ENCODE measurements at regions not wholly inside any gene's neighbourhood (a gene's known extent, or its start where the extent isn't known, plus 50 kb on each side); places are given as distances from the start of the nearest gene placed in this dataset.

DNA sequence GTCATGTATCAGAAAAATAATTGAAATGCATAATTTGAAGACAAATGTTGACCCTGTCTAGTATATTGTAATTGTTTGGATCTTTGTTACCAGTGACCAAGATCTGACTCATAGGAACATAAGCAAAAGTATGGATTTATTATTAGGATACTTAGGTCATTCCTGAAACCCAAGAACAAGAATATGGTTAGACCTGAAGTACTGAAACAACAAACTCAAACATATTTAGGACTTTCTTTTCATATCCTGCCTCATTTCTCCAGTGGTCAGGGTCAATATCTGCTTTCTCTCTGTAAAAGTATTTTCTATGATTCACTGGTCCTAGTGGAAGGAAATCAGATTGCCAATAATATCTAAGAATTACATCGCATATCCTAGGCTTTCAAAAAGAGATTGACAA, 1937.1 kb upstream of the WWC1 start:
- H3K4me3 ChIP-seq (ENCODE audit: low read depth, low read length) = no peak overlapping the region
- TF ChIP-seq, protein P1, sequence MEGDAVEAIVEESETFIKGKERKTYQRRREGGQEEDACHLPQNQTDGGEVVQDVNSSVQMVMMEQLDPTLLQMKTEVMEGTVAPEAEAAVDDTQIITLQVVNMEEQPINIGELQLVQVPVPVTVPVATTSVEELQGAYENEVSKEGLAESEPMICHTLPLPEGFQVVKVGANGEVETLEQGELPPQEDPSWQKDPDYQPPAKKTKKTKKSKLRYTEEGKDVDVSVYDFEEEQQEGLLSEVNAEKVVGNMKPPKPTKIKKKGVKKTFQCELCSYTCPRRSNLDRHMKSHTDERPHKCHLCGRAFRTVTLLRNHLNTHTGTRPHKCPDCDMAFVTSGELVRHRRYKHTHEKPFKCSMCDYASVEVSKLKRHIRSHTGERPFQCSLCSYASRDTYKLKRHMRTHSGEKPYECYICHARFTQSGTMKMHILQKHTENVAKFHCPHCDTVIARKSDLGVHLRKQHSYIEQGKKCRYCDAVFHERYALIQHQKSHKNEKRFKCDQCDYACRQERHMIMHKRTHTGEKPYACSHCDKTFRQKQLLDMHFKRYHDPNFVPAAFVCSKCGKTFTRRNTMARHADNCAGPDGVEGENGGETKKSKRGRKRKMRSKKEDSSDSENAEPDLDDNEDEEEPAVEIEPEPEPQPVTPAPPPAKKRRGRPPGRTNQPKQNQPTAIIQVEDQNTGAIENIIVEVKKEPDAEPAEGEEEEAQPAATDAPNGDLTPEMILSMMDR (IDR thresholded peaks at IDR 0.05; ENCODE audit: borderline replicate concordance, insufficient read depth, low read depth, low read length) = no peak

DNA sequence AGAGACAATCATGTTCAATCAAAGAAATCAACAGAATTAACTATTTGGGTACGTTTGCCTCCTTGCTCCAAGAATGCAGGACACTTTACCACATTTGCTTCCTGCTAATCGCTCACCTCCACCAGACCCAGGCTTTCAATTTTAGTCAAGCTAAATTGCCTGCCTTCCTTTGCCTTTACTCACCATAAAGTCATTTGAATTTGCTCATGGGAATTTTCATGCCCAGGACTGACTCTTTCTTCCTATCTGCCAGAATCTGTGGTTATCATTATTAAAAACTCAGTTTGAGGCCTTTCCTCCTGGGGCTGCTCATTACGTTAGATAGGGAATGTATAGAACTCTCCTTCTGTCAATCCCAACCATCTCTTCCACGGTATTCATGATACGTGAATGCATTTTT, 1935.3 kb upstream of the WWC1 start:
- H3K4me3 ChIP-seq (ENCODE audit: low read depth, low read length) = no peak overlapping the region

DNA sequence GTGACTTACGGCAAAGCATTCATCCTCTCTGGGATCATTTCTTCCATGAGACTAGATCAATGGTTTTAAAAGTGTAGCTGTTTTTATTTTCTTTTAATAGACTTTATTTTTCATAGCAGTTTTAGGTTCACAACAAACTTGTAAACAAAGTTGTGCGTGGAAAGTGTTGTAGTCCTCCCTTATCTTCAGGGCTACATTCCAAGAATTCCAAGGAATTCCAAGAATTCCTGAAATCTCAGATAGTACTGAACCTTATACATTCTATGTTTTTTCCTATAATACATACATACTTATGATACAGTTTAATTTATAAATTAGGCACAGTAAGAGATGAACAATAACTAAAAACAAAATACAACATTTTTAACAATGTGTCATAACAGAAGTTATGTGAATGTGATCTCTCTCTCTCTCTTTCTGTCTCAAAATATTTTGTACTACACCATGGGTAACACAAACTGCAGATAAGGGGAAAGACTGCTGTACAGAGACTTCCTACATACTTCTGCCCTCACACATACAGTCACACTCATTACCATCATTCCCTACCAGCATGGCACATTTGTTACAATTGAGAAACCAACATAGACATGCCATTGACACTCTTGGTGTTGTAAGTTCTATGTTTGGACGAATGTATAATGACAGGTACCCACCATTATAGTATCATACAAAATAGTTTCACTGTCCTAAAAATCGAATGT, 1933.2 kb upstream of the WWC1 start:
- TF ChIP-seq, protein P1 (IDR thresholded peaks at IDR 0.05; ENCODE audit: borderline replicate concordance, insufficient read depth, low read depth, low read length) = no peak
- H3K4me3 ChIP-seq (ENCODE audit: low read depth, low read length) = no peak overlapping the region

More for the DNA sequence above, 1935.3 kb upstream of the WWC1 start:
- TF ChIP-seq, protein P1 (IDR thresholded peaks at IDR 0.05; ENCODE audit: borderline replicate concordance, insufficient read depth, low read depth, low read length) = no peak

DNA sequence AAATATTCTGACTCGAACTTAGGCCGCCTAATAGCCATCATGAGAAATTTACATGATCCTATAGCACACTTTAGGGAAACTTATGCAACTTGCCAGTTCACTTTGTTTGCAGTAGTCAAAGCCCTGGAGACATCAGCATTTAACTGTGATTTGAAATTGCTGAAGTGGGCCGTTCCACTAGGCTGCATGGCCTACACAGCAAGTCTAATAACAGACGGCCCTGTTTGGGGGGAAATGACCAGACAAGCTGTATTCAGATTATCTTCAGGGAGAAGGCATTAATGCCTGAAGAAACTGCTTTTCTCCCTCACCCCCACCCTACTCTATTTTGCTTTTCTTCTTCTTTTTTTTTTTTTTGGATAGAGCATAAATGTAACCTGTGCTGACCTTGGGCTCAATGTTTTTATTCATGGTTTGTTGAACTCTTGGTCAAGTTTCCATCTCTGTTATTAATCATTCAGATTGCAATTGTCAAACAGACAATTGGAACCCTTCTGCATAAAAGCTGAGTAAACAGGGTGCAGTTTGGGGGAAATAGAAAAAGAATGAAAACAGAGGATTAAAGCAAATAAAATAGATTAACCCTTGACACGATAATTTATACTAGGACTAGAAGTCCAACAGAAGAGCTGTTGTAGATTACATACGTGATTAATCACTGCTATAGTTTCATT, 1928.2 kb upstream of the WWC1 start:
- TF ChIP-seq, protein P1 (IDR thresholded peaks at IDR 0.05; ENCODE audit: borderline replicate concordance, insufficient read depth, low read depth, low read length) = no peak
- H3K4me3 ChIP-seq (ENCODE audit: low read depth, low read length) = no peak overlapping the region

DNA sequence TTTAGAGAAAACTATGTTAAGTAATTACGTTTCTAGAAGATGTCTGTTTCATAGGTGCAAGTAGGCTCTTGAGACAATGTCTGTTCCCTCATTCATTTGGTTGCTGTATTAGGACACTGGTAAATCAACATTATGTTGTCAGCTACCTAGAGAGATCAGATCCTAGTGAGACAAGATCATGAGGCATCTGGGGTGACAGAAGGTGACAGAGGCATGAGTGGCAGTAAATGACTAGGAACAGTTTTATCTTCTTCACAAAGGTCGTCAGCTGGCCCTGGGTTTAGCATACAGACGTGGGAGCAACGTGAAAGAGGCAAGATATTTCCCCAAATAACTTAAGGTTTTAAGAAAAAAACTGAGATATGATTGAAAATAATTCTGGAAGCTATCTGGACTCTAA, 1926.3 kb upstream of the WWC1 start:
- TF ChIP-seq, protein P1 (IDR thresholded peaks at IDR 0.05; ENCODE audit: borderline replicate concordance, insufficient read depth, low read depth, low read length) = no peak
- no peak overlapping the region for H3K4me3 ChIP-seq (ENCODE audit: low read depth, low read length)

DNA sequence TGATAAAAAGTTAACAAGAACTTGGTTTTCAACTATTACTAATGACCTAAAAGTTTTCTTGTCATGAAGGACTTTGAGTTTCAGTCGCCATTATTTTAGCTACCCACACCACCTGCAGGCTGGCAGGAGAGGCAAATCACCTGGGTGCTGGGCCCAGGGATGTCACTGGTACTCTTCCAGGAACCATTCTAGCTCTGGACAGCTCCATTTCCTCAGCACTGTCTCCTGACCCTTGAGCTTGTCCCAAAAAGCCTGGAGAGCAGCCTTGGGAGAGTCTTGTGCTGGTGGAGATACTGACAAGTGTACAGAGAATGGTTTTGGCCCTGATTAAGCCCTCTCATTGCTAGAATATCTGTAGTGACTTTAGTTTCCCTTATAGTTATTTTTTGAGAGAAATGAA, 1924.1 kb upstream of the WWC1 start:
- TF ChIP-seq, protein P1 (IDR thresholded peaks at IDR 0.05; ENCODE audit: borderline replicate concordance, insufficient read depth, low read depth, low read length) = no peak
- H3K4me3 ChIP-seq (ENCODE audit: low read depth, low read length) = no peak overlapping the region

DNA sequence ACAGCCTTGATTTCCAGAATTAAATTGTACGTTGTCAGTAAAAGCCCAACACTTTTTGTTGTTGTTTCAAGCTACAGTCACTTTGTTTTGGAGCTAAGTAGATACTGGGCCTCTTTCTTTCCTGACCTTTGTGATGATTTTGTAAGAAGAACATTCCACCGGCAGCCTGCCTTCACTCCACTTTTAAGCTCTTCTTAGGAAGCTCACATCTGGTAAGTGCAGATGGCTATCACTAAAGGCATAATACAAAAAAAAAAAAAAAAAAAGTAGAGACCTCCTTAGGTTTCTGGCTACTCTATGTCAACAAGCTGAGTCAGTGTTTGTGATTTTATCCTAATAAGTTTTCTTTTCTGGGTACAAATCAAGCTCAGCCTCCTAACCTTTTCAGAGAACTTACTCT, 1922.1 kb upstream of the WWC1 start:
- TF ChIP-seq, protein P1 (IDR thresholded peaks at IDR 0.05; ENCODE audit: borderline replicate concordance, insufficient read depth, low read depth, low read length) = no peak
- no peak overlapping the region for H3K4me3 ChIP-seq (ENCODE audit: low read depth, low read length)

All from GM12875 (cell line).